OCI-M1 (cell line): ENCODE measurements at regions not wholly inside any gene's neighbourhood (a gene's known extent, or its start where the extent isn't known, plus 50 kb on each side); places are given as distances from the start of the nearest gene placed in this dataset.
"Not testable (repeated sequence)": the region's sequence is repeated elsewhere in the genome, so short reads cannot be mapped to it uniquely, and the experiment has no call there.

Experiments used
- DNase-seq: peaks from one replicate; lab custom pipeline; 2025; lab: John Stamatoyannopoulos, UW

- DNase-seq: no peak
These were observed 250.6 kb downstream of the SMAD2 start for GRCh38 chr18:47679864-47680263.

GRCh38 chr18:47677952-47678351 is 252.5 kb downstream of the SMAD2 start:
- no peak for DNase-seq

DNA sequence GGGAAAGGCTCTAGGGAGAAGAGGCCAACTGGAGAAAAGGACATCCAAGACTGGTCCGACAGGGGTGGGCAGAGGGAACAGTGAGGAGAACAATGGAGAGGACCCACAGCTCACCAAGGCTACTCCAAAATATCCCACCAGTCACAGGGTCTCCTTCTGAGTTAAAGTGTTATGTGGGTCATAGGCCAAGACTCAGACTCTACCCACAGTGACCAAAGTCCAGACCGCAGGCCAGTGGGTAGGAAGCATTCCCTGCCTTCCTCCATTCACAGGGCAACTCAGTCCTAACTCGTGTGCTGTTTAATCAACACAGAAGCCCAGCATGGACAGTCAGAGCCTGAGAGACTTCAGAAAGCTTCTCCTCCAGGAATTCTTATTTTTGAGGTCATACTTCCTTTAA is 260.6 kb downstream of the SMAD2 start:
- DNase-seq: no peak

DNA sequence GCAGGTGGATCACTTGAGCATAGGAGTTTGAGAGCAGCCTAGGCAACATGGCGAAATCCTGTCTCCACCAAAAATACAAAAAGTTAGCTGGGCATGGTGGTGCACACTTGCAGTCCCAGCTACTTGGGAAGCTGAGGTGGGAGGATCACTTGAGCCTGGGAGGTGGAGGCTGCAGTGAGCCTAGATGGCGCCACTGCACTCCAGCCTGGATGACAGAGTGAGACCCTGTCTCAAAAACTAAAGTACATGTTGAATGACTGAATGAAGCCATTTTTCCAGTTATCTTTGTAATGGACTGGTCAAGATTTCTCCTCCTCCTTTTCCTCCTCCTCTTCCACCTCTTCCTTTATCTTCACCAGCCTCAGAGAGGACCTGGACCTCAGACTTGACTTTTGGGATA is 272.0 kb downstream of the SMAD2 start:
- no peak for DNase-seq

DNA sequence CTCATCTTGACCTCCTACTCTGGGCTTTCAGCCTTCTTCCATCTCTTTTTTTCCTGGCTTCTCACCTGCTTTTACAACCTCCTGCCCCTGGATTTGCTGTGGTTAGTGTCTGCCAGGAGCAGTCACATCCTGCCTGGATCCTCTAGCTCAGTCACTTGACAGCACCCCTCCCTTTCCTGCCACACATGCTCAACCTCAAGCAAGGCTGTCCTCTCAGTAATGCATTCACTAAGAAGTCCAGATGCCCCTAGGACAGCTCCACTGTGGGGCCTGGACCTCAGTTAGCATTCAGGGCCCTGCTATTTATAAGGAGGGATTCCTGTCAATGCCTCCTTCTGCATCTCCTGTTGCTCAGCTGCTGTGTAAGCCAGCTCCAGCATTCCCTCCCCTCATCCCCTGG is 275.5 kb downstream of the SMAD2 start:
- no peak for DNase-seq

DNA sequence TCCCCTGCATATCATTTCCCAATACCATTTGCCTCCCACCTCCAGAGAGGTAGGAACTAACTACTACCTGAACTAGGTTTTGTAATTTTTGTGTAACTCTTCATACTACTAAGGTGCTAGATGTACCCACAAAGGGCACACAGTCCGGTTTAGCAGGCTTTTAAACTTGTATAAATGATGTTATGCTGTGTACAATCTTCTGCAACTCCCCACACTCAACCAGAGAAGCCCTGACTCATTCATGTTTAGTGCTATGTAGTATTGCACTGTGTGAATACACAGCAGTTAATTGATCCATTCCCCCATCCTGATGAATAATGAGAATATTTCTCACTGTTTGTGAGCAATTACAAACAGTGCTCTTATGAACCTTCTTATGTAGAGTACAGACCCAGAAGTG is 285.6 kb downstream of the SMAD2 start:
- DNase-seq: no peak

GRCh38 chr18:47637551-47637950 is 292.9 kb downstream of the SMAD2 start:
- DNase-seq: not testable (repeated sequence)

DNA sequence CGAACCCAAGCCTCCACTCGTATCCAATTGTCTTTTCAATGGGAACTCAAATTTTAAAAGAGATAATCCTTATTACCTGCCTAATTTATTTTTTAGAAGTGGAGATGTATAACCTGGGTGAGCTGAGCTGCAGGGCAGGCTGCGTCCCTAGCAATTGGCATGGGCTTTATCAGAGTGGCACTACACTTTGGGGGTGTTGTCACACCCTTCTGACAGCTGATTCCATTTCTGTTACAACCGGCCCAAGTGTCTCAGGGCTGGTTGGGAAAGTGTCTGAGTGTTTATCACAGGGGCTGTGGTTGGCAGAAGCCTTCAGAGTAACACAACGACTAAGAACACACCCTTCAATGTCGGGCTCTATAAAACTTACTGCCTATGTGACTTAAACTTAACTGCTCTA is 295.0 kb downstream of the SMAD2 start:
- no peak for DNase-seq

DNA sequence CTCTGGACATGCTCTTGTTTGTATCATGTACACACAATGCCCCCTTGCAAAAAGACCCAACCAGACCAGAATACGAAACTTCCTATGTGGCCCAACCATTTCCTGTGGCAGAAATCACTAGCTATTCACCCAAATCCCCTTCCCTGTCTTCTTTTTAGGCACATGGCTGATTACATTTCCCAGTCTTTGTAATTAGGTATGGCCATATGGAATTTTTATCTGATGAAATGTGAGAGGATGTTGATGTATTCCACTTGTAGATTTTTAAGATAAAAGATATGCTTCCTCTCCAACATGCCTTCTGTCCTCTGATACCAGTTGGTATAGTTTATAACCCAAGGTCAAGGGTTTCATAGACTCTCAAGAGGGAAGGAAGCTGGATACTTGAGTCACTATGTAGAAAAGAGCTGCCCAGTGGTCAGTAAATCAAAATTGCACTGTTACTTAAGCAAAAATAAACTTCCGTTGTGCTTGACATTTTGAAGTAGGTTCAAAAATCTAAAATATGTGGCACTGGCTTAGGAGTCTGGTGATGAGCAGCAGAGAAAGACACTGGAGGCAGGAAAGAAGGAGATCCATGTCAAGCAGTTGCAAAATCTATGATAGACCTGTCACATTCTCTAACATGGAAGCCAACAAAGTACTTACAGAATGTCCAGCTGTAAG is 297.4 kb downstream of the SMAD2 start:
- no peak for DNase-seq

- no peak for DNase-seq
These were observed 301.6 kb downstream of the SMAD2 start for GRCh38 chr18:47628893-47629292.

DNA sequence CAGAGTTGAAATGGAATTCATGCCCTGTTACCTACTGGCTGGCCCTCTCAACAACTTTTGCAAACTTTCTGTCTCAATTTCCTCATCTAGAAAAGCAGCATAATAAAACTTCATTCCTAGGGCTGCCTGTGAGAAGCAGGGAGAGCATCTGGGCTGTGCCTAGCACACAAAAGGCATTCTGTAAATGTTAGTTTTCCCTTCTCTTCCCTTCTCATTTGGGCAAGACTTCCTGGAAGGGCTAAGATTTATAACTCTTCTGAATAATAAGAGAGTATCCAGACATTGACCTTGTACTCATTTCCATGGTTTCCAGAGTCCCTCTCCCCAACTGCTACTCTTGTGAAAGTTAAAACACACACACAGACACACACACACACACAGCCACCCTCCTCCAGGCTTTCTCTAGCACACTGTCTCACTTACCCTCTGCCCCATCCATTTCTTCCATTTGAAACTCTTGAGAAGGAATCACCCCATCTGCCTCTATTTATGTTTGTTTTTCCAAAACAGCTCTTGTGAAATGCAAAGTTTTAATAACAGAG is 302.1 kb downstream of the SMAD2 start:
- DNase-seq: no peak

GRCh38 chr18:47627030-47627429 is 303.4 kb downstream of the SMAD2 start:
- DNase-seq: no peak

DNA sequence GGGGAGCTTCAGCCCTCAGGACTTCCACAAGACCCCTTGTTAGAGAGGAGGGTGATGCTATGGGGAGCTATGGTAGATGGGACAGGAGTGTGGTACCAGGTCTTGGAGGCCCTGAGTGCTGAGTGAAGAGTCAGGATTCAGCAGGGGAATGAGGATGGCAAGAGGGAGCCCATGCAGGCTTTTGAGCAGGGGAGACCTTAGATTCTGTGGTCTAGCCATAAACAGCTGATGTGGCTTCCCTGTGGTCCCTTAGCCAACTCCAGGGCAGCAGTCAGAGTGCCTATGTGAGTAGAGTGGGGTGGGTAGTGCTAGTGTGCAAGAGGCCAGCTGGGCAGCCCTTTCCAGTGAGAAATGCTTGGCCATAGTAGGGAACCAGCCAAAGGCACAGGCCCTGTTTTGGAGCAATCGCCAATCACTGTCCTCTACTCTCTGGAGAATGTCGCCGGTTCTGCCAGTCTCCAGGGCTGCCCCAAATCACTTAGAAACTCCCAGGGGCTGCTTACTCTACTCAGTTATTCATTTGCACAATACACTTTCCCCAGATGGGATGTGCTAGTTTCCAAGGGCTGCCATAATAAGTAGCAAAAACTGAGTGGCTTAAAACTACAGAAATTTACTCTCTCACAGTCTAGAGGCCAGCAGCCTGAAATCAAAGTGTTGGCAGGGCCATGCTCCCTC is 310.5 kb downstream of the SMAD2 start:
- no peak for DNase-seq

DNA sequence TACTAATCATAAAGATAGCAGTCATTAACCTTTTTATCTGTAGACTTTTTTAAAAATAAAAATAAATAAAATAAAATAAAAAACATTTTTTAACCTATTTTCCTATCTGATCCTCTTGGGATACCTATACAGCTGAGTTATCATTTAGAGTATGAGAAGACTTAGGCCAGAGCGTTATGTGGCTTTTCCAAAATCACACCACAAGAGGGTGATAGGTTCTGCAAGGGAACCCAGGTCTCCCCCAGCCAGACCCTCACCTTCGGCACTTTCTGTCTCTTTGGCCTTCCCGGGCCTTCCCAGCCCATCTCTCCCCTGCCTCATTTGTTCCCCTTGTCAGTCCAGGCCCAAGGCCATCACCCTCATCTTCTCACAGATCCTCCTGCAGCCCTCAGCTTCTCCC is 311.7 kb downstream of the SMAD2 start:
- no peak for DNase-seq

GRCh38 chr18:47615043-47615442 is 315.4 kb downstream of the SMAD2 start:
- no peak for DNase-seq

DNA sequence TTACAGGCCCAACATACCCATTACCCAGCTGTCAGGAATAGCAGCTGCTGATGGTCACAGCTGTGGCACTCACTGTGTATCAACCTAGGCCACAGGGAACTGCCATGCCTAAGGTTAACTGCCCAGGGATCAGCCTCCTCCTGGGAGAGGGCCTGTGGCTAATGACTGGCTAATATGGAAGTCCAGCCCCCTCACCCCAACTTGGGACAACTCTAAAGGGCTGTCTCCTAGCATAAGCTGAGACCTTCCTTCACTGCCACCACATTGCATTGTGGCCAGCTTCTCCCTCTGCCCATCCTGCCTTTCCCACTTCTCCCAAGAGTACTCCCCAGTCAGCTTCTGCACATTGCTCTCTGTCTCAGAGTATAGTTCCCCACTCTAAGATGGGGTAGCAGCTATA is 316.5 kb downstream of the SMAD2 start:
- DNase-seq: no peak

- no peak for DNase-seq
These were observed 318.8 kb downstream of the SMAD2 start for GRCh38 chr18:47611649-47612048.

GRCh38 chr18:47606526-47606925 is 323.9 kb downstream of the SMAD2 start:
- no peak for DNase-seq

- no peak for DNase-seq
These were observed 325.4 kb downstream of the SMAD2 start for GRCh38 chr18:47605093-47605492.

DNA sequence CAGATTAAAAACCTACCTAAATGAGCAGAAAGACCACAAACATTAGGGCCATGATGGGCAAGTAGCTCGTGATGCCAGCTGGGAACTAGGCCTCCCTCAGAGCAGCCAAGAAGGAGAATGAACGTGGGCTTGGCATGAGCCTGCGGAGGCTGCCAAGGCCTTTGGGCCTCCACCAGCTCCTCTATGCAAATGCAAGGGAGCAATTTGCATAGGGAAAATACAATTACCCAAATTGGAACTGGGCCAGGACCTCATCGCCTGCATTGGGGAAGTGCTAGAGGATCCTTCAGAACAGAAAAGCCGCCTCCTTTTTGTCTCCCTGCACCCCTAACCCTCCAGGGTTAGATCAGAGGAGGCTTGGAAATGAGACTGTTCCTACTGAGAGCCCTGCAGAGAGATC is 326.4 kb downstream of the SMAD2 start:
- DNase-seq: no peak

DNA sequence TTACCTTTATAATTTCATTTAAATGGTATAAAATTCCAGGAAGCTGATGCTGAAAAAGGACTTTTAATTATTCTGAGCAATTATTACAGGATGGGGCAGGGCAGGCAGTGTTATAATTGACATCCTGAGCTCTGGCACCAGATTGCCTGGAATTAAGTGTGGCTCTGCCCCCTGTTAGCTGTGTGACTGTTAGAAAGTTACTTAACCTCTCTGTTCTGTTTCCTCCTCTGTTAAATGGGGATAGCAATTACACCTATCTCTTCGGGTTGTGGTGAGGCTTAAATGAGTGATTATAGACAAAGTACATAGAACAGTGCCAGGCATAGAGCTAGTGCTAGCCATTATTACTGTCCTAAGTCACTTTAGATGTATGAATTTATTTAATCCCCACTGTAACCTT is 327.3 kb downstream of the SMAD2 start:
- DNase-seq: no peak

DNA sequence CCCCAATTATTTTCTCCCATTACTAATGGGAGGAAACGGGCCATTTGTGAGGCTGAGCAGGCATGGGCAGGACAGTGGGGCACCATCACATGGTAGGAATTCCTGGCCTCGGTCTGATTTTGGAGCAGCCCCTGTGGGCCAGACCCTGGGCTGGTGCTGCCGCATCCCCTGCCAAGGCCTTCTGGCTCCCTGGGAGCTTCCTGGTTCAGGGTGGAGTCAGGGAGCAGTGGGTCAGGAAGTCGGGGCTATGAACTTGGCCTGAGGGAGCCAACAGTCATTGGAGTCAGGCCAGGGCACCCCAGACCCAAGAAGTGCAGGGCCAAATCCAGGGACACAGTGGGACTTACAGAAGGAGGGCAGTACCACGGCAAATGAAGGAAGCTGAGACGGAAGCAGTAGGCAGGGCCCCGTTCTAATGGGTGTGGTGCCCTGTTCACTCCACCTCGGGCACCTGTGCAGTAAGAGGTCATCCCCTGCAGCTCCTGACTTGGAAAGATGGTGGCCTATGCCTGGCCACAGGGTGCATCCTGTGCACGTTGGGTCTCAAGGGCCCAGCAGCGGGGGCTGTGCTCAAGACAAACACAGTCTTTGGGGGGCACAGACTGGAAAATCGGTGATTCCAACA is 328.1 kb downstream of the SMAD2 start:
- DNase-seq: no peak

GRCh38 chr18:47601581-47602272 is 328.7 kb downstream of the SMAD2 start:
- no peak for DNase-seq
